ENCODE measurements at regions not wholly inside any gene's neighbourhood (a gene's known extent, or its start where the extent isn't known, plus 50 kb on each side); places are given as distances from the start of the nearest gene placed in this dataset.
A peak's percentile ranks its signal among the peaks of the same experiment; 100 is the strongest.

- DNase-seq (ENCODE audit: low read depth) = peak; percentile 1
These were observed 56.0 kb upstream of the OR5AK2 start for GRCh38 chr11:56932572-56933220.

- DNase-seq (ENCODE audit: low read depth) = no peak
These were observed 65.6 kb upstream of the OR5AK2 start for GRCh38 chr11:56923116-56923515.

GRCh38 chr11:56922421-56922820 lies 66.3 kb upstream of the OR5AK2 start:
- DNase-seq (ENCODE audit: low read depth) = no peak

GRCh38 chr11:56917708-56918400 lies 70.9 kb upstream of the OR5AK2 start:
- no peak for DNase-seq (ENCODE audit: low read depth)

- DNase-seq (ENCODE audit: low read depth) = no peak
These were observed 72.1 kb upstream of the OR5AK2 start for GRCh38 chr11:56916587-56916986.

- DNase-seq (ENCODE audit: low read depth) = no peak
These were observed 72.6 kb upstream of the OR5AK2 start for GRCh38 chr11:56916162-56916561.

- no peak for DNase-seq (ENCODE audit: low read depth)
These were observed 77.4 kb upstream of the OR5AK2 start for GRCh38 chr11:56911312-56911711.

- no peak for DNase-seq (ENCODE audit: low read depth)
These were observed 77.9 kb upstream of the OR5AK2 start for GRCh38 chr11:56910785-56911184.

GRCh38 chr11:56910046-56910773 lies 78.5 kb upstream of the OR5AK2 start:
- DNase-seq (ENCODE audit: low read depth) = no peak

- no peak for DNase-seq (ENCODE audit: low read depth)
These were observed 79.2 kb upstream of the OR5AK2 start for GRCh38 chr11:56909563-56909962.

- no peak for DNase-seq (ENCODE audit: low read depth)
These were observed 79.6 kb upstream of the OR5AK2 start for GRCh38 chr11:56909080-56909479.

- DNase-seq (ENCODE audit: low read depth) = no peak
These were observed 82.0 kb upstream of the OR5AK2 start for GRCh38 chr11:56906683-56907148.

- DNase-seq (ENCODE audit: low read depth) = no peak
These were observed 82.8 kb upstream of the OR5AK2 start for GRCh38 chr11:56905936-56906335.

GRCh38 chr11:56905442-56905841 lies 83.3 kb upstream of the OR5AK2 start:
- DNase-seq (ENCODE audit: low read depth) = no peak

GRCh38 chr11:56898856-56899255 lies 89.9 kb upstream of the OR5AK2 start:
- DNase-seq (ENCODE audit: low read depth) = no peak

GRCh38 chr11:56890584-56891305 lies 98.0 kb upstream of the OR5AK2 start:
- no peak for DNase-seq (ENCODE audit: low read depth)

GRCh38 chr11:56889986-56890385 lies 98.7 kb upstream of the OR5AK2 start:
- no peak for DNase-seq (ENCODE audit: low read depth)

GRCh38 chr11:56887940-56888339 lies 100.8 kb upstream of the OR5AK2 start:
- DNase-seq (ENCODE audit: low read depth) = no peak

- DNase-seq (ENCODE audit: low read depth) = no peak
These were observed 102.3 kb upstream of the OR5AK2 start for GRCh38 chr11:56886455-56886854.

- no peak for DNase-seq (ENCODE audit: low read depth)
These were observed 102.9 kb upstream of the OR5AK2 start for GRCh38 chr11:56885854-56886253.

GRCh38 chr11:56885177-56885576 lies 103.5 kb upstream of the OR5AK2 start:
- DNase-seq (ENCODE audit: low read depth) = no peak

GRCh38 chr11:56883371-56883987 lies 105.2 kb upstream of the OR5AK2 start:
- DNase-seq (ENCODE audit: low read depth) = no peak

Measured in Daoy (cell line).